Activated CD8-positive, alpha-beta T cell treated with anti-CD3 and anti-CD28 coated beads for 36 hours (primary cell): ENCODE measurements at regions not wholly inside any gene's neighbourhood (a gene's known extent, or its start where the extent isn't known, plus 50 kb on each side); places are given as distances from the start of the nearest gene placed in this dataset.

Experiments
- ATAC-seq: fragments of 200-7000 bp; cut with Tn5 transposase; one replicate; pipeline ENCODE4 v1.10.0; 2021; ENCODE audit warnings: mild to moderate bottlenecking, moderate library complexity
- CTCF ChIA-PET: fragments of 350-600 bp; sonication (Branson Sonifier 250); formaldehyde crosslinking; loops from one replicate; lab custom pipeline; 2021; ENCODE audit warnings: antibody characterized with exemption; lab: Charles Lee
- POLR2A ChIA-PET: fragments of 350-600 bp; sonication (Branson Sonifier 250); formaldehyde crosslinking; loops from one replicate; lab custom pipeline; 2021; ENCODE audit warnings: antibody characterized with exemption; lab: Charles Lee
- DNase-seq: peaks from one replicate; pipeline ENCODE4 v3.0.0-alpha.2; 2020
- H3K27ac Mint-ChIP-seq: one replicate; pipeline ENCODE4 v1.8.0; 2021; ENCODE audit warnings: mild to moderate bottlenecking, mixed read lengths
- H3K27me3 Mint-ChIP-seq: one replicate; pipeline ENCODE4 v1.8.0; 2021; ENCODE audit warnings: mixed read lengths
- H3K36me3 Mint-ChIP-seq: one replicate; pipeline ENCODE4 v1.8.0; 2021; ENCODE audit warnings: low read depth, mixed read lengths
- H3K4me1 Mint-ChIP-seq: one replicate; pipeline ENCODE4 v1.8.0; 2021; ENCODE audit warnings: low read depth, mixed read lengths
- H3K4me3 Mint-ChIP-seq: one replicate; pipeline ENCODE4 v1.8.0; 2021; ENCODE audit warnings: mild to moderate bottlenecking, moderate library complexity, mixed read lengths
- H3K9me3 Mint-ChIP-seq: one replicate; pipeline ENCODE4 v1.8.0; 2021; ENCODE audit warnings: mixed read lengths
- intact Hi-C: fragments of 100-400 bp; cut with micrococcal nuclease; formaldehyde crosslinking; loops from one replicate; pipeline ENCODE4 v1.10.0; 2022
- TF ChIP-seq, protein P1 (sequence below): fragments of 200-600 bp; IDR thresholded peaks from one replicate; pipeline ENCODE4 v1.8.0; 2022; ENCODE audit warnings: antibody characterized with exemption, mild to moderate bottlenecking

DNA sequence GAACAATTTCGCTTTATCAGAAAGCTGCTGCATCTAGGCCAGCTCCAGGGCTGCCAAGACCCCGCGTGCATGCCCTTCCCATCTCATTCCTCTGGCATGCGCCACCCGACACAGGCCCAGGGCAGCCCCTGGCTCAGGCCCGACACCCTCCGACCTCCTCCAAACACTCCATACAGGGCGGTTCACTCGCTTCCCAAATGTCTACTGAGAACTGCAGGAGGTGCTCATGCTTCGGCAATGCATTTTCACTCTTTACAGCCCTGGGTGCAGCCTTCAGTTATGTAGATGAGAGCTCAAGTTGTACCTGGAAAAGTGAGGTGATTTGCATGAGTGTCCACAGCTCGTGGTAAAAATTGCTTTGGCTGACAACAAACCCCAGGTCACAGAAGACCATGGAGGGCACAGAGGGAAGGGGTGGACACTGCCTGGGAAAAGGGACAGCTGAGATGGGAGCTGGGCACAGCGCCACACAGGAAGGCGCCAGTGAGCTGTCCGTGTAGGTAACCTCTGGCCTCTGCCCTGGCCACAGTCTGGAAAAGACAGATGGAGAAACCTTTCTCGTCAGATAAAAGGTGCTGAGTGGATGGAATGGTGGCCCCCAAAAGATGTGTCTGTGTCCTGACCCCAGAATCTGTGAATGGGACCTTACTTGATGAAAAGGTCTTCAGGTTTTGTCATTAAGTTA is 1351.9 kb downstream of the BRD1 start:
- intact Hi-C loops, result no loop called here
- ATAC-seq, result no peak
- TF ChIP-seq, protein P1, sequence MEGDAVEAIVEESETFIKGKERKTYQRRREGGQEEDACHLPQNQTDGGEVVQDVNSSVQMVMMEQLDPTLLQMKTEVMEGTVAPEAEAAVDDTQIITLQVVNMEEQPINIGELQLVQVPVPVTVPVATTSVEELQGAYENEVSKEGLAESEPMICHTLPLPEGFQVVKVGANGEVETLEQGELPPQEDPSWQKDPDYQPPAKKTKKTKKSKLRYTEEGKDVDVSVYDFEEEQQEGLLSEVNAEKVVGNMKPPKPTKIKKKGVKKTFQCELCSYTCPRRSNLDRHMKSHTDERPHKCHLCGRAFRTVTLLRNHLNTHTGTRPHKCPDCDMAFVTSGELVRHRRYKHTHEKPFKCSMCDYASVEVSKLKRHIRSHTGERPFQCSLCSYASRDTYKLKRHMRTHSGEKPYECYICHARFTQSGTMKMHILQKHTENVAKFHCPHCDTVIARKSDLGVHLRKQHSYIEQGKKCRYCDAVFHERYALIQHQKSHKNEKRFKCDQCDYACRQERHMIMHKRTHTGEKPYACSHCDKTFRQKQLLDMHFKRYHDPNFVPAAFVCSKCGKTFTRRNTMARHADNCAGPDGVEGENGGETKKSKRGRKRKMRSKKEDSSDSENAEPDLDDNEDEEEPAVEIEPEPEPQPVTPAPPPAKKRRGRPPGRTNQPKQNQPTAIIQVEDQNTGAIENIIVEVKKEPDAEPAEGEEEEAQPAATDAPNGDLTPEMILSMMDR, result no peak
- Mint-ChIP-seq H3K27ac (no peak overlapping the region), H3K9me3 (no peaks in the 10 kb centered on the region), H3K4me1 (no peaks in the 10 kb centered on the region), H3K27me3 (peaks cover 6% of the 10 kb centered on the region), H3K4me3 (no peak overlapping the region), H3K36me3 (no peaks in the 10 kb centered on the region)
- no peak for DNase-seq
- CTCF ChIA-PET, result no interaction called here
- POLR2A ChIA-PET, result no interaction called here

DNA sequence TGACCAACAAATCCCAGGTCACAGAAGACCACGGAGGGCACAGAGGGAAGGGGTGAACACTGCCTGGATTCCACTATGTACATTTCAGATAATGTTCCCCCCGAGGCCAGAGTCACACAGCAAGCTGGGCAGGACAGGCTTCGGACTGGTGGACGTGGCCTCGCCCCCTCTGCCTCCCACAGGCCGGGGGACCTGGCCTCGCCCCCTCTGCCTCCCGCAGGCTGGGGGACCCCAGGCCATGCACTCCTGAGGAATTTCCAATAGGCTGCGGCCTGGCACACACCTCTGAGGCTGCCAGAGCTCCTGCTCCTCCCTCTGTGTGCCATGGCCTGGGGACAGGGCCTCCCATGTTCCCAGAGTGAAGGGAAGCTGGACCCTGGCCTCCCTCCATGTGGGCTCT is 1352.8 kb downstream of the BRD1 start:
- Mint-ChIP-seq H3K27me3 (peaks cover 6% of the 10 kb centered on the region), H3K27ac (no peak overlapping the region), H3K4me1 (no peaks in the 10 kb centered on the region), H3K4me3 (no peak overlapping the region), H3K36me3 (no peaks in the 10 kb centered on the region), H3K9me3 (no peaks in the 10 kb centered on the region)
- ATAC-seq (no peak), DNase-seq (no peak)
- ChIA-PET POLR2A (no interaction called here), CTCF (no interaction called here)
- intact Hi-C loops, result no loop called here
- TF ChIP-seq, protein P1, result no peak

DNA sequence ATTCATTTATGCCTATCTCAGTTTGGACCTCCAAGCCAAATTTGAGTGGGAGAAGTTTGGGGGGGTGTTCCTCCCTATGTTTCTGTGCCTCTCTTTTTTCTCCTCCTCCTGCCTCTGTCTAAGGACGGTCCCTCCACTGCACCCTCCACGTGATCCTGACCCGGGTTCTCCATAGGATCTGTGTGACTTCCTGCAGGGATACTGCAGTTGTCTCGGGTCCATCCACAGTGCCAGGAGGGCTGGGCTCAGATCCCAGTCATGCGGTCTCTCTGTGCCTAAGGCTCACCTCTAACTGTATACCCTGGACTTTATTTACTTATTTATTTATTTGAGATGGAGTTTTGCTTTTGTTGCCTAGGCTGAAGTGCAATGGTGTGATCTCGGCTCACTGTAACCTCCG is 1354.5 kb downstream of the BRD1 start:
- Mint-ChIP-seq H3K9me3 (no peaks in the 10 kb centered on the region), H3K27me3 (peaks cover 6% of the 10 kb centered on the region), H3K36me3 (no peaks in the 10 kb centered on the region), H3K4me1 (no peaks in the 10 kb centered on the region), H3K4me3 (no peak overlapping the region), H3K27ac (no peak overlapping the region)
- ChIA-PET CTCF (no interaction called here), POLR2A (no interaction called here)
- DNase-seq, result no peak
- TF ChIP-seq, protein P1, result no peak
- ATAC-seq, result no peak
- intact Hi-C loops, result no loop called here

DNA sequence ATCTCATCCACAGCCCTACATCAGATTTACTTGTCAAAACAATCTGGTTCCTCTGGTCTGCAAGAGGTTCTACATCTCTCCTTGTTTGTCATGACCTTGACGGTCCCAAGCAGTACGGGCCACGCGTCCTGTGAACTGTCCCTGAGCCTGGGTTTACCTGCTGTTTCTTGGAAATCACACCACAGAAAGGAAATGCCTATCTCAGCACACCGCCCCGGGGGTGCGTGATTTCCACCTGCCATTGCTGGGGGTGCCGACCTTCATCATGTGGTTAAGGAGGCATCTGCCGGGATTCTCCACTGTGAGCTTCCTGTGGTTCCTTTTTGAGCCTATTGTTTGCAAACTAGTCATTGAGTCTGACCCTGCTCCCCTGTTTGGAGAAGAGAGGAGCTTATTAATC is 1363.4 kb downstream of the BRD1 start:
- H3K27me3 Mint-ChIP-seq, result peaks cover 4% of the 10 kb centered on the region
- no peaks in the 10 kb centered on the region for H3K4me1 Mint-ChIP-seq
- H3K36me3 Mint-ChIP-seq, result no peaks in the 10 kb centered on the region
- CTCF ChIA-PET, result no interaction called here
- intact Hi-C loops, result no loop called here
- TF ChIP-seq, protein P1, result no peak
- no peaks in the 10 kb centered on the region for H3K9me3 Mint-ChIP-seq
- DNase-seq, result no peak
- no peak overlapping the region for H3K27ac Mint-ChIP-seq
- no peak overlapping the region for H3K4me3 Mint-ChIP-seq
- POLR2A ChIA-PET, result no interaction called here
- no peak for ATAC-seq

DNA sequence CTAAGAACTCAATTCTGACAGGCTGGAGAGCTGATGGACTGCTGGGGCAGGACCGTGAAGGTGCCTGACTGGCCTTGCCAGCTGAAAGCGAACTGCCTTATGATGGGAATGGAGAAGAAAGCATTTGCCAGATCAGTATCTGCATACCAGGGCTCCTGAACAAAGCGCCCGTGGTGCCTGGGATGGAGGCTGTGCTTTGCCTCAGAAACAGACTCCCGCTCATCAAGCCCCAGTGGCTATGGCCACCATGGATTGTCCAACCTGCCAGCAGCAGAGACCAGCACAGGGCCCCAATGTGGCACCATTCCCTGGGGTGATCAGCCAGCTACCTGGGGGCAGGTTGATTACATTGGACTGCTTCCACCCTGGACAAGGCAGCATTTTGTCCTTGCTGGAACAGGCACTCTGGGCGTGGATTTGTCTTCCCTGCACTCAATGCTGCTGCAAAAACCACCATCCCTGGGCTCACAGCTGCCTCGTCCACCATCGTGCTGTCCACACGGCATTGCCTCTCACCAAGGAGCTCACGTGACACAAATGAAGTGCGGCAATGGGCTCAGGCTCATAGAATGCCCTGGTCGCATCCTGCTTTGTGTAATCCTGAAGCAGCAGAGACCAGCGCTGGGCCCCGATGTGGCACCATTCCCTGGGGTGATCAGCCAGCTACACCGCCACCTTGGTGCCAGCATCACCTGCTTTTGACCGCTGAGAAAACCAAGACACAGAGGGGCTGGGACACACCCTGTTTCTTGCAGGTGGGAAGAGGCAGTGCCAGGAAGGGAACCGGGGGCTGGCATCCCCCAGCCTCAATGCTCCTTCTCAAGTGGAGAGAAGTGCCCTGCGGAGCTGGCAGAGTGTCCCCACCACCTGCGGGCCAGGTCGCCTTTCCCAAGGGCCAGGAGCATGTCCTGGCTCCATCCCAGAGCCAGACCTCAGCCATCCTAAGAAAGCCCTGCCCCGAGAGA is 1367.5 kb downstream of the BRD1 start:
- CTCF ChIA-PET, result no interaction called here
- H3K27me3 Mint-ChIP-seq, result peaks cover 4% of the 10 kb centered on the region

More for the DNA sequence above, 1367.5 kb downstream of the BRD1 start:
- H3K27ac Mint-ChIP-seq, result no peak overlapping the region
- POLR2A ChIA-PET, result no interaction called here
- DNase-seq (no peak), ATAC-seq (no peak)
- no peaks in the 10 kb centered on the region for H3K9me3 Mint-ChIP-seq
- intact Hi-C loops, result no loop called here
- no peaks in the 10 kb centered on the region for H3K36me3 Mint-ChIP-seq
- H3K4me3 Mint-ChIP-seq, result no peak overlapping the region
- no peaks in the 10 kb centered on the region for H3K4me1 Mint-ChIP-seq
- TF ChIP-seq, protein P1, result no peak
